WI38 (cell line): ENCODE measurements at regions not wholly inside any gene's neighbourhood (a gene's known extent, or its start where the extent isn't known, plus 50 kb on each side); places are given as distances from the start of the nearest gene placed in this dataset.
"Not testable (repeated sequence)": the region's sequence is repeated elsewhere in the genome, so short reads cannot be mapped to it uniquely, and the experiment has no call there.

ENCODE experiments used
- H3K4me3 ChIP-seq: 2 replicates; pipeline ENCODE4 v1.5.1; 2011; ENCODE audit warnings: low read depth, mild to moderate bottlenecking, control low read depth, low read length
- CTCF ChIP-seq: IDR thresholded peaks from 2 replicates; pipeline ENCODE4 v1.5.1; 2012; ENCODE audit warnings: low read depth, mild to moderate bottlenecking, control low read depth, low read length

- no peak overlapping the region for H3K4me3 ChIP-seq
- no peak for TF ChIP-seq CTCF
These were observed 1405.1 kb upstream of the EYS start for GRCh38 chr6:67112120-67112519.

- TF ChIP-seq CTCF = no peak
- no peak overlapping the region for H3K4me3 ChIP-seq
These were observed 1395.7 kb upstream of the EYS start for GRCh38 chr6:67102743-67103142.

GRCh38 chr6:67095618-67096226 lies 1388.7 kb upstream of the EYS start:
- not testable (repeated sequence) for H3K4me3 ChIP-seq

GRCh38 chr6:67094431-67094946 lies 1387.5 kb upstream of the EYS start:
- no peak overlapping the region for H3K4me3 ChIP-seq
- no peak for TF ChIP-seq CTCF

GRCh38 chr6:67073938-67074337 lies 1366.9 kb upstream of the EYS start:
- no peak for TF ChIP-seq CTCF
- no peak overlapping the region for H3K4me3 ChIP-seq

- H3K4me3 ChIP-seq = no peak overlapping the region
- no peak for TF ChIP-seq CTCF
These were observed 1361.8 kb upstream of the EYS start for GRCh38 chr6:67068781-67069180.

GRCh38 chr6:67064323-67064722 lies 1357.3 kb upstream of the EYS start:
- no peak for TF ChIP-seq CTCF

GRCh38 chr6:67047996-67048395 lies 1341.0 kb upstream of the EYS start:
- H3K4me3 ChIP-seq = no peak overlapping the region
- TF ChIP-seq CTCF = no peak

More at GRCh38 chr6:67064323-67064722, 1357.3 kb upstream of the EYS start:
- H3K4me3 ChIP-seq = no peak overlapping the region
